HCT116 (cell line): ENCODE measurements at regions not wholly inside any gene's neighbourhood (a gene's known extent, or its start where the extent isn't known, plus 50 kb on each side); places are given as distances from the start of the nearest gene placed in this dataset.

Source experiments
- ATAC-seq: fragments of 200-7000 bp; cut with Tn5 transposase; 2 replicates; pipeline ENCODE4 v1.9.1; 2020; ENCODE audit warnings: mild to moderate bottlenecking, moderate library complexity
- BruUV-seq: library from RNA; stranded (reverse); fragments of 400-500 nt; replicated peaks from 2 replicates; lab custom pipeline; 2021; lab: Mats Ljungman, UMichigan
- CTCF ChIA-PET: fragments of 300-600 bp; sonication (Branson Sonifier 250); formaldehyde crosslinking; loops from one replicate; lab custom pipeline; 2021; ENCODE audit warnings: antibody characterized with exemption; lab: Charles Lee
- POLR2A ChIA-PET: fragments of 300-600, 350-600 bp; sonication (Branson Sonifier 250); formaldehyde crosslinking; loops from one replicate; lab custom pipeline; 2021; ENCODE audit warnings: antibody characterized with exemption; lab: Charles Lee
- RAD21 ChIA-PET, 2 experiments: fragments of 300-600 bp; sonication (Branson Sonifier 250); formaldehyde crosslinking; loops; one replicate each; lab custom pipeline; 2023; ENCODE audit warnings: low total read pairs in 2 of 2; ENCODE audit not compliant: uncharacterized antibody in 2 of 2, unreplicated experiment in 2 of 2, low non-redundant PET in 1 of 2; lab: Charles Lee
- DNase-seq: peaks from one replicate; pipeline ENCODE4 v3.0.0-alpha.2; 2010; ENCODE audit warnings: low read depth, low spot score
- H2AFZ ChIP-seq: fragments of 200-600 bp; shearing (Covaris generic), sonication (generic); 2 replicates; pipeline ENCODE4 v1.6.1; 2017; ENCODE audit warnings: low read depth, mixed run types, mixed read lengths, antibody characterized with exemption, low read length; ENCODE audit not compliant: poor library complexity, severe bottlenecking
- H3K27ac ChIP-seq: 2 replicates; pipeline ENCODE4 v1.5.1; 2012; ENCODE audit warnings: low read depth, low read length
- H3K27me3 ChIP-seq: fragments of 200-600 bp; sonication (generic); 2 replicates; pipeline ENCODE4 v1.6.1; 2016; ENCODE audit warnings: mixed run types, low read length, mixed read lengths; ENCODE audit not compliant: insufficient read depth
- H3K36me3 ChIP-seq, 2 experiments: fragments of 200-500 bp in 1 of 2; fragments of 200-600 bp in 1 of 2; sonication (Bioruptor generic) in 1 of 2; sonication (generic) in 1 of 2; 2 replicates each; pipeline versions ENCODE4 v1.5.1 to v1.6.1; 2014 to 2016; ENCODE audit warnings: low read length in 2 of 2, inconsistent platforms in 1 of 2, mixed read lengths in 1 of 2, mixed run types in 1 of 2; ENCODE audit not compliant: insufficient read depth in 2 of 2, control insufficient read depth in 1 of 2
- H3K4me1 ChIP-seq, 2 experiments: fragments of 200-600 bp in 1 of 2; sonication (generic) in 1 of 2; 2 replicates each; pipeline versions ENCODE4 v1.5.1 to v1.6.1; 2012 to 2017; ENCODE audit warnings: low read length in 2 of 2, inconsistent platforms in 1 of 2, mild to moderate bottlenecking in 1 of 2, mixed read lengths in 1 of 2, mixed run types in 1 of 2, moderate library complexity in 1 of 2; ENCODE audit not compliant: insufficient read depth in 2 of 2, control insufficient read depth in 1 of 2
- H3K4me2 ChIP-seq: fragments of 200-600 bp; sonication (generic); 2 replicates; pipeline ENCODE4 v1.6.1; 2017; ENCODE audit warnings: mixed run types, low read length, mixed read lengths
- H3K4me3 ChIP-seq, 2 experiments: fragments of 200-600 bp in 1 of 2; sonication (generic) in 1 of 2; replicated peaks in 1 of 2; 2 replicates each; pipeline ENCODE4 v1.5.1; 2011 to 2016; ENCODE audit warnings: low read length in 2 of 2, control low read depth in 1 of 2, low read depth in 1 of 2, mild to moderate bottlenecking in 1 of 2, mixed read lengths in 1 of 2, mixed run types in 1 of 2
- H3K79me2 ChIP-seq: fragments of 200-600 bp; sonication (generic); 2 replicates; pipeline ENCODE4 v1.6.1; 2017; ENCODE audit warnings: mild to moderate bottlenecking, mixed run types, low read length, moderate library complexity, mixed read lengths; ENCODE audit not compliant: insufficient read depth
- H3K9ac ChIP-seq: fragments of 200-600 bp; sonication (generic); 2 replicates; pipeline ENCODE4 v1.6.1; 2016; ENCODE audit warnings: low read length, mixed read lengths
- H3K9me2 ChIP-seq: fragments of 200-600 bp; sonication (generic), shearing (Covaris generic); 2 replicates; pipeline ENCODE4 v1.6.1; 2017; ENCODE audit warnings: mixed run types, mild to moderate bottlenecking, moderate library complexity; ENCODE audit not compliant: insufficient read depth
- H3K9me3 ChIP-seq, 2 experiments: fragments of 200-500 bp in 1 of 2; fragments of 200-600 bp in 1 of 2; sonication (Bioruptor generic) in 1 of 2; sonication (generic) in 1 of 2; 2 replicates each; pipeline ENCODE4 v1.6.1; 2014 to 2017; ENCODE audit warnings: low read length in 2 of 2, mixed read lengths in 2 of 2, inconsistent platforms in 1 of 2, low read depth in 1 of 2, mild to moderate bottlenecking in 1 of 2, mixed run types in 1 of 2, moderate library complexity in 1 of 2; ENCODE audit not compliant: control insufficient read depth in 1 of 2, insufficient read depth in 1 of 2
- H4K20me1 ChIP-seq: fragments of 200-600 bp; sonication (generic), shearing (Covaris generic); 2 replicates; pipeline ENCODE4 v1.6.1; 2017; ENCODE audit warnings: mixed run types, mild to moderate bottlenecking, moderate library complexity; ENCODE audit not compliant: insufficient read depth
- CEBPB ChIP-seq: IDR thresholded peaks from 2 replicates; pipeline ENCODE4 v1.6.1; 2012; ENCODE audit warnings: low read depth
- EZH2phosphoT487 ChIP-seq: fragments of 200-600 bp; IDR thresholded peaks from 2 replicates; pipeline ENCODE4 v1.6.1; 2018; ENCODE audit warnings: antibody characterized with exemption, borderline replicate concordance
- RAD21 ChIP-seq: IDR thresholded peaks from 2 replicates; pipeline ENCODE4 v1.6.1; 2012; ENCODE audit warnings: low read depth, mild to moderate bottlenecking
- SP1 ChIP-seq: IDR thresholded peaks from 2 replicates; pipeline ENCODE4 v1.6.1; 2012; ENCODE audit warnings: low read depth
- SRF ChIP-seq: IDR thresholded peaks from 2 replicates; pipeline ENCODE4 v1.6.1; 2012; ENCODE audit warnings: low read depth
- YY1 ChIP-seq: IDR thresholded peaks from 2 replicates; pipeline ENCODE4 v1.6.1; 2011; ENCODE audit warnings: low read length, low read depth, moderate library complexity, mild to moderate bottlenecking; ENCODE audit not compliant: insufficient replicate concordance; ENCODE audit errors: extremely low read depth
- intact Hi-C: fragments of 100-400 bp; cut with micrococcal nuclease; formaldehyde crosslinking; loops from 2 replicates; pipeline ENCODE4 v1.10.0; 2022
- TF ChIP-seq, protein P1 (sequence below): IDR thresholded peaks from 2 replicates; pipeline ENCODE4 v1.6.1; 2012
- TF ChIP-seq, protein P2 (sequence below): IDR thresholded peaks from 2 replicates; pipeline ENCODE4 v1.6.1; 2012
- TF ChIP-seq, protein P3 (sequence below): IDR thresholded peaks from 2 replicates; pipeline ENCODE4 v1.6.1; 2011; ENCODE audit warnings: mild to moderate bottlenecking, low read length, moderate library complexity; ENCODE audit not compliant: insufficient replicate concordance; ENCODE audit errors: extremely low read depth

DNA sequence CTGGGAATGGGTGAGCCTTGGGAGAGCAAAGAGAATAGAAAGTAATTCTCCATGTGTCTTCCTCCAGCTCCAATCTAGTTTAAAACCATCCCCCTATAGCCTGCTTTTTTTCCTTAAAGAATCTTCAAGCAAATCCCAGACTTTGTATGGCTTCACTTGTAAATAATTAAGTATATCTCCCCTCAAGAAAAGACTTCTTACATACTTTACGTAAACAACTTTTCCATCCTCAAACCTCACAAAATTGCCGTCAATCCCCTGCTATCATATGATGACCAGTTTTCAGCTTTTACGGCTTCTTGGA, 88.5 kb upstream of the PHACTR3 start:
- H3K4me1 ChIP-seq = peaks cover 3 to 4% of the 10 kb centered on the region in 2 experiments; a peak in 1 of 4 replicates
- no peak overlapping the region for H2AFZ ChIP-seq
- no peak overlapping the region for H3K4me2 ChIP-seq
- DNase-seq (no peak), ATAC-seq (no peak)
- H3K27me3 ChIP-seq = peaks cover 36% of the 10 kb centered on the region; the same call in 1 of the 2 replicates
- intact Hi-C loops = loop anchor here (1.0 kb wide), 1 partner anchor 9 kb away; no protein-coding TSS in a partner anchor
- TF ChIP-seq RAD21 (no peak), EZH2phosphoT487 (no peak), SP1 (no peak), YY1 (no peak), SRF (no peak), CEBPB (no peak)
- TF ChIP-seq, protein P1, sequence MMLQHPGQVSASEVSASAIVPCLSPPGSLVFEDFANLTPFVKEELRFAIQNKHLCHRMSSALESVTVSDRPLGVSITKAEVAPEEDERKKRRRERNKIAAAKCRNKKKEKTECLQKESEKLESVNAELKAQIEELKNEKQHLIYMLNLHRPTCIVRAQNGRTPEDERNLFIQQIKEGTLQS = no peak
- TF ChIP-seq, protein P2, sequence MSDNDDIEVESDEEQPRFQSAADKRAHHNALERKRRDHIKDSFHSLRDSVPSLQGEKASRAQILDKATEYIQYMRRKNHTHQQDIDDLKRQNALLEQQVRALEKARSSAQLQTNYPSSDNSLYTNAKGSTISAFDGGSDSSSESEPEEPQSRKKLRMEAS = no peak
- TF ChIP-seq, protein P3, sequence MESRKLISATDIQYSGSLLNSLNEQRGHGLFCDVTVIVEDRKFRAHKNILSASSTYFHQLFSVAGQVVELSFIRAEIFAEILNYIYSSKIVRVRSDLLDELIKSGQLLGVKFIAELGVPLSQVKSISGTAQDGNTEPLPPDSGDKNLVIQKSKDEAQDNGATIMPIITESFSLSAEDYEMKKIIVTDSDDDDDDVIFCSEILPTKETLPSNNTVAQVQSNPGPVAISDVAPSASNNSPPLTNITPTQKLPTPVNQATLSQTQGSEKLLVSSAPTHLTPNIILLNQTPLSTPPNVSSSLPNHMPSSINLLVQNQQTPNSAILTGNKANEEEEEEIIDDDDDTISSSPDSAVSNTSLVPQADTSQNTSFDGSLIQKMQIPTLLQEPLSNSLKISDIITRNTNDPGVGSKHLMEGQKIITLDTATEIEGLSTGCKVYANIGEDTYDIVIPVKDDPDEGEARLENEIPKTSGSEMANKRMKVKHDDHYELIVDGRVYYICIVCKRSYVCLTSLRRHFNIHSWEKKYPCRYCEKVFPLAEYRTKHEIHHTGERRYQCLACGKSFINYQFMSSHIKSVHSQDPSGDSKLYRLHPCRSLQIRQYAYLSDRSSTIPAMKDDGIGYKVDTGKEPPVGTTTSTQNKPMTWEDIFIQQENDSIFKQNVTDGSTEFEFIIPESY = no peak
- H3K9ac ChIP-seq = no peak overlapping the region
- no peaks in the 10 kb centered on the region for H3K9me3 ChIP-seq
- H3K9me2 ChIP-seq = no peaks in the 10 kb centered on the region
- H3K4me3 ChIP-seq = no peak overlapping the region
- H3K27ac ChIP-seq = no peak overlapping the region
- no peaks in the 10 kb centered on the region for H3K36me3 ChIP-seq
- ChIA-PET RAD21 (no interaction called here), CTCF (interaction anchor here (2.8 to 3.2 kb wide), 2 partner anchors 11 to 20 kb away, joined by 10 to 34 read pairs; no protein-coding TSS in a partner anchor), POLR2A (no interaction called here)
- BruUV-seq = no TSS peak
- no peaks in the 10 kb centered on the region for H3K79me2 ChIP-seq
- no peaks in the 10 kb centered on the region for H4K20me1 ChIP-seq
